ENCODE measurements at regions not wholly inside any gene's neighbourhood (a gene's known extent, or its start where the extent isn't known, plus 50 kb on each side); places are given as distances from the start of the nearest gene placed in this dataset.

- intact Hi-C loops (cut with micrococcal nuclease; ENCODE audit: unreplicated experiment) (loop anchor here (5.0 to 10.0 kb wide), 2 partner anchors 464 to 1446 kb away; no protein-coding TSS in a partner anchor), in situ Hi-C loops (cut with MboI) (loop anchor here (10.0 to 25.0 kb wide), 2 partner anchors 494 to 1201 kb away; no protein-coding TSS in a partner anchor)
- Histone ChIP-seq H3K4me1 (ENCODE audit: control insufficient read depth, insufficient read depth, low read length) (no peaks in the 10 kb centered on the region), H2AFZ (ENCODE audit: control insufficient read depth, low read depth, low read length) (no peak overlapping the region), H3K4me3 (no peak overlapping the region), H3K4me2 (ENCODE audit: control insufficient read depth, insufficient read depth) (no peak overlapping the region), H4K20me1 (ENCODE audit: control insufficient read depth, insufficient read depth) (no peaks in the 10 kb centered on the region), H3K9ac (ENCODE audit: control insufficient read depth, insufficient read depth, low read length) (no peak overlapping the region), H3K36me3 (ENCODE audit: control insufficient read depth in 2 of 2, insufficient read depth in 2 of 2, low read length in 1 of 2) (no peaks in the 10 kb centered on the region), H3K79me2 (ENCODE audit: control insufficient read depth, insufficient read depth, low read length) (no peaks in the 10 kb centered on the region), H3K27me3 (replicated peaks in 1 of 2; ENCODE audit: control insufficient read depth in 2 of 2, insufficient read depth in 2 of 2, low read length in 1 of 2) (no peaks in the 10 kb centered on the region), H3K27ac (ENCODE audit: control insufficient read depth, insufficient read depth) (no peak overlapping the region), H3K9me3 (replicated peaks; ENCODE audit: control insufficient read depth, insufficient read depth, low read length) (no peaks in the 10 kb centered on the region)
- POLR2A ChIA-PET: no interaction called here
- TF ChIP-seq SMARCA5 (IDR thresholded peaks at IDR 0.05) (no peak), ETV6 (conservative IDR thresholded peaks at IDR 0.05 in 1 of 2, IDR thresholded peaks at IDR 0.05 in 1 of 2; ENCODE audit: borderline replicate concordance in 1 of 2, low read depth in 1 of 2) (no peak), STAT3 (IDR thresholded peaks at IDR 0.05; ENCODE audit: low read depth, low read length) (no peak), PBX3 (IDR thresholded peaks at IDR 0.05; ENCODE audit: insufficient replicate concordance, low read depth, low read length) (no peak), YY1 (IDR thresholded peaks at IDR 0.05; ENCODE audit: low read depth, low read length) (no peak), SREBF1 (IDR thresholded peaks at IDR 0.05; ENCODE audit: low read length) (no peak)
- DNase-seq (ENCODE audit: low read depth, low spot score): no peak
- 62% methylated on average over 3 of the region's 3 CpGs for WGBS (ENCODE audit: insufficient coverage, insufficient replicate concordance, low lambda C conversion rate, missing lambda C conversion rate)
- SMC1A ChIA-PET (ENCODE audit: uncharacterized antibody, unreplicated experiment): interaction anchor here (1.0 to 7.0 kb wide), 4 partner anchors 11 to 492 kb away, joined by 3 to 118 read pairs (median 6); no protein-coding TSS in a partner anchor
- no TSS peak for BruUV-seq (replicated peaks)
- no peak for ATAC-seq
- CTCF ChIA-PET: interaction anchor here (1.0 to 2.6 kb wide), 2 partner anchors 493 to 662 kb away, joined by 3 to 9 read pairs; no protein-coding TSS in a partner anchor
- FAIRE-seq: no peak
- RAD21 ChIA-PET (ENCODE audit: unreplicated experiment): interaction anchor here (2.0 kb wide), 1 partner anchor 493 kb away, joined by 9 read pairs; no protein-coding TSS in a partner anchor
These were observed 505.5 kb downstream of the MAT2B start for GRCh38 chr5:164010900-164011299.

All from GM12878 (cell line).